ENCODE measurements at regions not wholly inside any gene's neighbourhood (a gene's known extent, or its start where the extent isn't known, plus 50 kb on each side); places are given as distances from the start of the nearest gene placed in this dataset.

GRCh38 chr1:57789936-57790335 lies 366.1 kb upstream of the DAB1 start:
- no peak for DNase-seq

GRCh38 chr1:57788313-57788712 lies 364.5 kb upstream of the DAB1 start:
- DNase-seq, result no peak

GRCh38 chr1:57784356-57784755 lies 360.5 kb upstream of the DAB1 start:
- no peak for DNase-seq

DNA sequence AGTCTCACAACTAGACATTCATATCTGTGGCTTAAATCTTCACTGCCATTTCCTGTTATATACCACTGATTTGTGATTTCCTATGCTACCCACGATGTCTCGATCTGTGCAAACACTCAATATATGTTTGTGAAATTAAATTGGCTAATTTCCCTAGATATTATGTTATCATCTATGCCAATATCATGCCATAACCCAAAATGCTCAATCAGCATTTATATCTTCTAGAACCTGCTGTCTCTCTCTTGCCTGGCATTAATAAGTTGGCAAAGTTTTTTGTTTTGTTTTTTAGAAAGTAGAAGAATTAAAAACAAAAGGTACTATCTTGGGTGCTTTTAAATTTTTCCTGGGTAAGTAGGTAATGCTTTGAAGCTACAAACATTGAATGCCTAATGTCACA lies 358.5 kb upstream of the DAB1 start:
- no peak for DNase-seq

- no peak for DNase-seq
Observed at GRCh38 chr1:57772580-57773195, 348.8 kb upstream of the DAB1 start.

GRCh38 chr1:57770772-57771171 lies 346.9 kb upstream of the DAB1 start:
- DNase-seq, result no peak

- DNase-seq, result no peak
Observed at GRCh38 chr1:57770236-57770635, 346.4 kb upstream of the DAB1 start.

- DNase-seq, result no peak
Observed at GRCh38 chr1:57761628-57762027, 337.8 kb upstream of the DAB1 start.

GRCh38 chr1:57752843-57753242 lies 329.0 kb upstream of the DAB1 start:
- DNase-seq, result no peak

- DNase-seq, result no peak
Observed at GRCh38 chr1:57748719-57749118, 324.9 kb upstream of the DAB1 start.

GRCh38 chr1:57747818-57748217 lies 324.0 kb upstream of the DAB1 start:
- no peak for DNase-seq

DNA sequence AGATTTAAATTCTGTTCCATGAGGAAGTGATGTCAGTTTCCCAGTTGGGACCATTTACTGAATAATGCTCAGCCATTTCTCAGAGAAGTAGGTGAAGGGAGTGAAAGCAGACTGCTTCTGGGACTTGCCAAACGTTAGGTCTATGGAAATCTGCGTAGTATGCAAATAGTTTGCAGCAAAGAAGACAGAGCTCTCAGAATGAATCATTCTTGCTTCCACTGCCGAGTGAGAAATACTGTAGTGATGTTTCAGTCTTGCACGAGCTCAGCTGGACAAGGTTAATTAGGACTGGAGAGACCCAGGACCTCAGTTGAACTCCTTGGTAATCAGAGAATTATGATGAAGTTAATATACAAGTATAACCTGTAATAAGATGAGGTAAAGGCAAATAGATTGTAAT lies 317.7 kb upstream of the DAB1 start:
- no peak for DNase-seq

GRCh38 chr1:57736940-57737339 lies 313.1 kb upstream of the DAB1 start:
- DNase-seq, result no peak

DNA sequence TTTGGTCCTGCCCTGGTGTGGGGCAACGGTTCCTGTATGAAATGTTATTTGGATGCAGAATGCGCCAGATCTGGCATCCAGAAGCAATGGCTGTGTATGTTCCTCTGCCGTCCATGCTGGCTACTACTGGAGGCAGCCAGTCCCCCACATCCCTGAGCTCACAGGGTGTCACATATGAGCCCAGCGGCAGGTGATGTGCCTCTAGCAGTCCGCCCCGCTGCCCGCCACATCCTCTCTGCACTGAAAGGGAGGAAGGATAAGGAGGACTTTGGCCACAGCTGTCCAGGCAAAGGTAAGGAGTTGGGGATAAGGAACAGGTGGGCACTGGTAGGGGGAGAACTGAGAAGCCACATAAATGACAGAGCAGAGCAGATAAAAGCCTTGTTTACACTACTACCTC lies 305.3 kb upstream of the DAB1 start:
- DNase-seq, result no peak

- DNase-seq, result no peak
Observed at GRCh38 chr1:57727121-57727520, 303.3 kb upstream of the DAB1 start.

DNA sequence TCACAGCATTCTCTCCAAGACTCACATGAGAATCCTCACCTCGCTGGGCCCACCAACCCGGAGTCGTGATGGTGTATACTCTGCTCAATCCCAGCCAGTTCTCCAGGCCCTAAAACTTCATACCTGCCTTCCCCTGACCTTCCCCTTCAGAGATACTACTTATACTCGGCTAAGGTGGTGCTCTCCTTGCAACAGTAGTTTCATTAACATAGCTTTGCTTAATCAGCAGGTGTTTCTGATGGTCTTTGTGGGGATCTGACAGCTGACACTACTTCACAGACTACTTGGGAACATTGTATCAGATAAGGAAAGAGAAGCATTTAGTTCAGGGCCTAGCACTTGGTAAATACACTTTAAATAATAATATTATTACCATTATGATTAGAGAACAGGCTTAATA lies 301.5 kb upstream of the DAB1 start:
- no peak for DNase-seq

- no peak for DNase-seq
Observed at GRCh38 chr1:57724535-57724934, 300.7 kb upstream of the DAB1 start.

GRCh38 chr1:57722285-57722978 lies 298.6 kb upstream of the DAB1 start:
- DNase-seq, result no peak

GRCh38 chr1:57721001-57721400 lies 297.1 kb upstream of the DAB1 start:
- no peak for DNase-seq

- no peak for DNase-seq
Observed at GRCh38 chr1:57719274-57719673, 295.4 kb upstream of the DAB1 start.

DNA sequence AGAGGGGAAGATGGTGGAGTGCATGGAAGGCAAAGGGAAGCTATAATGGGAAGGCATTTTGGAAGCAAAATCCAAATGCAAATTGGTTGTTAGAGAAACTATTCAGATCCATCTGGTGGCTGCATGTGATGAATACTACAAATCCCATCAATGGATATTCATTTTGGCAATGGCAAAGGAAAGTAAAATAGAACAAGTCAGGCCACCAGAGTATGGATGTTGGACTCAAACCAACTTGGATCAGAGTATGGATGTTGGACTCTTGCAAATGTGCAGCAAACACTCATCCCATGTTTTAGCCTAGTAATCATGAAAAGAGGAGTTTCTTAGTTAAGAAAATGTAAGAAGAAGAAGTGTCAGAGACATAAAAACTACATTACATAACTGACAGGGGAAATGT lies 289.6 kb upstream of the DAB1 start:
- DNase-seq, result no peak

GRCh38 chr1:57712846-57713245 lies 289.0 kb upstream of the DAB1 start:
- no peak for DNase-seq

- DNase-seq, result no peak
Observed at GRCh38 chr1:57711326-57711725, 287.5 kb upstream of the DAB1 start.

GRCh38 chr1:57707631-57708030 lies 283.8 kb upstream of the DAB1 start:
- DNase-seq, result no peak

- no peak for DNase-seq
Observed at GRCh38 chr1:57704811-57705210, 281.0 kb upstream of the DAB1 start.

All from 8988T (cell line).